Neuronal stem cell (in vitro differentiated cells): ENCODE measurements at regions not wholly inside any gene's neighbourhood (a gene's known extent, or its start where the extent isn't known, plus 50 kb on each side); places are given as distances from the start of the nearest gene placed in this dataset.
"Not testable (repeated sequence)": the region's sequence is repeated elsewhere in the genome, so short reads cannot be mapped to it uniquely, and the experiment has no call there.

ENCODE experiments used
- DNase-seq: peaks from one replicate; pipeline ENCODE4 v3.0.0-alpha.2; 2013; ENCODE audit warnings: low spot score
- H2AFZ ChIP-seq: one replicate; pipeline ENCODE4 v1.6.1; 2013; ENCODE audit warnings: mild to moderate bottlenecking, low read length, inconsistent platforms
- H2AK5ac ChIP-seq: 2 replicates; pipeline ENCODE4 v1.6.1; 2013; ENCODE audit warnings: low read depth, mild to moderate bottlenecking, inconsistent platforms, low read length, moderate library complexity, mixed read lengths
- H2BK120ac ChIP-seq: 2 replicates; pipeline ENCODE4 v1.6.1; 2013; ENCODE audit warnings: low read depth, mild to moderate bottlenecking, inconsistent platforms, low read length, moderate library complexity, mixed read lengths
- H2BK12ac ChIP-seq: one replicate; pipeline ENCODE4 v1.6.1; 2013; ENCODE audit warnings: low read length, inconsistent platforms
- H2BK15ac ChIP-seq: 2 replicates; pipeline ENCODE4 v1.6.1; 2013; ENCODE audit warnings: mild to moderate bottlenecking, low read length, inconsistent platforms, mixed read lengths
- H2BK5ac ChIP-seq: one replicate; pipeline ENCODE4 v1.6.1; 2013; ENCODE audit warnings: inconsistent platforms, mild to moderate bottlenecking, low read length, moderate library complexity
- H3K14ac ChIP-seq: one replicate; pipeline ENCODE4 v1.6.1; 2013; ENCODE audit warnings: low read length, inconsistent platforms
- H3K18ac ChIP-seq: 2 replicates; pipeline ENCODE4 v1.6.1; 2013; ENCODE audit warnings: low read length, inconsistent platforms
- H3K23ac ChIP-seq: 2 replicates; pipeline ENCODE4 v1.6.1; 2013; ENCODE audit warnings: low read depth, mild to moderate bottlenecking, mixed read lengths, low read length, inconsistent platforms; ENCODE audit not compliant: poor library complexity
- H3K27ac ChIP-seq: replicated peaks from 3 replicates; pipeline ENCODE4 v1.5.1; 2013; ENCODE audit warnings: low read length, inconsistent platforms
- H3K27me3 ChIP-seq, 3 experiments: 2 replicates each; pipeline ENCODE4 v1.6.1; 2013; ENCODE audit warnings: low read length in 3 of 3, mild to moderate bottlenecking in 2 of 3, inconsistent platforms in 1 of 3, low read depth in 1 of 3, mixed read lengths in 1 of 3, moderate library complexity in 1 of 3; ENCODE audit not compliant: control insufficient read depth in 3 of 3, insufficient read depth in 3 of 3
- H3K36me3 ChIP-seq, 2 donors: replicated peaks in 1 of 2; 2 replicates each; pipeline ENCODE4 v1.6.1; 2013; ENCODE audit warnings: low read length in 2 of 2; ENCODE audit not compliant: control insufficient read depth in 2 of 2, insufficient read depth in 2 of 2
- H3K4ac ChIP-seq: 2 replicates; pipeline ENCODE4 v1.6.1; 2013; ENCODE audit warnings: inconsistent platforms, mild to moderate bottlenecking, low read length, moderate library complexity
- H3K4me1 ChIP-seq, 2 donors: 1 replicate in 1 of 2; 2 replicates in 1 of 2; pipeline ENCODE4 v1.6.1; 2013; ENCODE audit warnings: low read length in 2 of 2, low read depth in 1 of 2; ENCODE audit not compliant: control insufficient read depth in 2 of 2, insufficient read depth in 1 of 2
- H3K4me2 ChIP-seq: one replicate; pipeline ENCODE4 v1.6.1; 2013; ENCODE audit warnings: mild to moderate bottlenecking, low read length, inconsistent platforms; ENCODE audit not compliant: insufficient read depth, poor library complexity, severe bottlenecking
- H3K4me3 ChIP-seq, 2 donors: 2 replicates each; pipeline ENCODE4 v1.5.1; 2013; ENCODE audit warnings: low read length in 2 of 2, mild to moderate bottlenecking in 2 of 2, inconsistent platforms in 1 of 2, moderate library complexity in 1 of 2
- H3K79me1 ChIP-seq: one replicate; pipeline ENCODE4 v1.6.1; 2013; ENCODE audit warnings: low read depth, mild to moderate bottlenecking, inconsistent platforms, low read length, moderate library complexity
- H3K9ac ChIP-seq: one replicate; pipeline ENCODE4 v1.6.1; 2013; ENCODE audit warnings: mild to moderate bottlenecking, low read depth, low read length, inconsistent platforms; ENCODE audit not compliant: poor library complexity
- H3K9me3 ChIP-seq, 2 donors: replicated peaks in 1 of 2; 2 replicates each; pipeline versions ENCODE3 to v1.6.1; 2013; ENCODE audit warnings: low read length in 2 of 2, mild to moderate bottlenecking in 2 of 2, inconsistent platforms in 1 of 2, low read depth in 1 of 2, mixed read lengths in 1 of 2, moderate library complexity in 1 of 2; ENCODE audit not compliant: control insufficient read depth in 2 of 2, insufficient read depth in 1 of 2
- H4K8ac ChIP-seq: one replicate; pipeline ENCODE4 v1.6.1; 2013; ENCODE audit warnings: low read depth, mild to moderate bottlenecking, inconsistent platforms, low read length, moderate library complexity
- H4K91ac ChIP-seq: one replicate; pipeline ENCODE4 v1.6.1; 2013; ENCODE audit warnings: low read length, low read depth, mild to moderate bottlenecking, inconsistent platforms; ENCODE audit not compliant: poor library complexity
- WGBS, 2 donors: extraction: QIAGEN DNeasy Blood & Tissue Kit; methylation state at CpG; one replicate each; pipeline ENCODE4 v1.1.7; 2013; ENCODE audit warnings: missing lambda C conversion rate in 2 of 2, mixed read lengths in 1 of 2; ENCODE audit not compliant: insufficient read length in 2 of 2, insufficient replicate concordance in 1 of 2; ENCODE audit errors: extremely low coverage in 2 of 2; 5-methylcytosine and 5-hydroxymethylcytosine counted together

DNA sequence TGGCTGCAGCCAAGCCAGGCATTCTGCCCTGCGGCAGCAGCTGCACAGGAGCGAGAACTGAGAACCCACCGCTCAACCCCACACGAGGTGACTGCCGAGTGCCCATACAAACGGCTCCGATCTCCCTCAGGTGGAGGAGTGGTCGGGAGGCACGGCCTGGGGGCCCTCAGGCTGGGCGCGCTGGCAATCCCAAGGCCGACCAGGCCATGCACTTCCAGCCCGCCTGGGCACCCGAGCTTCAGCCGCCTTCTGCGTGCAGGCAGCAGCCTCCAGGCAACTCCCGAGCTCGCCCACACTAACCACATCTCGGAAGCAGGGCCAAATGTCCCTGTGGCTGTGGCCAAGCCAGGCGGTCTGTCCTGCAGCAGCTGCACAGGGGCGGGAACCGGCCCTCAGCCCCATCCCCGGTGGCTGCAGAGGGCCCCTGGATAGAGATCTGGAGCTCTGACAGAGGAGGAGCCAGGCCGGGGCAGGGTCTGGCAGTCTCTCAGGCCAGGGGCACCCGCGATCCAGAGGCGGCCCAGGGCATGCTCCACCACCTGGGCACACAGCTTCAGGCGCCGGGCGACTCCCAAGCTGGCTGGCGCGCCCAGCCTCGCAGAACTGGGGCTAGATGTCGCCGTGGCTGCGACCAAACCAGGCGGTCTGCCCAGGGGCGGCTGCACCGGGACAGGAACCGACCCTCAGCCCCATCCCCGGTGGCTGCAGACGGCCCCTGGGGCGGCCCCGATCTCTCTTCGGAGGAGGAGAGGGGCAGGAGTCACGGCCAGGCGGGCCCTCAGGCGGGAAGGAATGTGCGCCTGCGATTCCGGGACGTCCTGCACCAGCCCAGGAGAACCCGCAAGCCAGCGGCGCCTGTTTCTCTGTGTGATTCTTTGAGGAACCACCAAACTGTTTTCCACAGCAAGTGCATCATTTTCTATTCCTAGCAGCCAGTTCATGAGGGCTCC is 538.0 kb downstream of the CWH43 start:
- H3K4me2 ChIP-seq, H3K23ac ChIP-seq, H2BK15ac ChIP-seq, H2BK120ac ChIP-seq, DNase-seq, H2AK5ac ChIP-seq, H3K9ac ChIP-seq, H3K4me1 ChIP-seq, H2BK12ac ChIP-seq, H3K4me3 ChIP-seq, H3K36me3 ChIP-seq, H3K27ac ChIP-seq, H2AFZ ChIP-seq, H3K14ac ChIP-seq, H4K91ac ChIP-seq, H3K79me1 ChIP-seq, H3K18ac ChIP-seq, H4K8ac ChIP-seq, H3K4ac ChIP-seq, H3K27me3 ChIP-seq, H3K9me3 ChIP-seq, H2BK5ac ChIP-seq: not testable (repeated sequence)
- WGBS, 2 donors: no CpG with 5 or more reads among the region's 55 CpGs

DNA sequence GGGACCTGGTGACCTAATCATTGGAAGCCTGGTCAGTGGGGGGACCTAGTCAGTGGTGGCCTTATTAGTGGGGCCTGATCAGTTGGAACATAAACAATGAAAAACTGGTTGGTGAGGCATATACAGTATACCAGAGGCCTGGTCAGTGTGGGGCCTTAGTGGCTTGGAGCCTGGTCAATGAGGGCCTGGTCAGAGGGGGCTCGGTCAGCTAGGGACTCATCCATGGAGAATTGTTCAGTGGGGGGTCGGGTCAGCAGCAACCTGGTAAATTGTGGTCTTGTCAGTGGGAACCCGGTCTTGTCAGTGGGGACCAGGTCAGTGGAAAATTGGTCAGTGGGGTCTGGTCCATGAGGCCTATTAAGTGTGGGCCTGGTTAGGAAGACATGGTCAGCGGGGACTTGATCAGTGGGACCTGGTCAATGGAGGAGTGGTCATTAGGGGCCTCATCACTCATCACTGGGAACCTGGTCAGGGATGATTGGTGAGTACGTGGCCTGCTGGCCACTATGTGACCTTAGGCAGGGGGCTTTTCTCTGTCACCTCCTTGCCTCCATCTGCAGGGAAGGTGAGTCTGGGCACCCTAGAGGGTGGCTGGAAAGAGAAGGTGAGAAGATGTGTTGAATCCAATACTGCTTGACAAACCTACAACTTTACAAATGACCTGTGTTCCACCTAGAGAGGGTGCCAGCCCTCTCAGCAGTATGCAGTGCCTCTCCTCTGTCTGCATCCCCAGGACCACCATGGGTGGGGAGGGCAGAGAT is 573.0 kb downstream of the CWH43 start:
- not testable (repeated sequence) for H3K4ac ChIP-seq, H2BK15ac ChIP-seq, H3K14ac ChIP-seq, H2AFZ ChIP-seq, H3K36me3 ChIP-seq, H3K27me3 ChIP-seq, H3K27ac ChIP-seq, H3K79me1 ChIP-seq, H2AK5ac ChIP-seq, H3K4me2 ChIP-seq, H2BK12ac ChIP-seq, H3K9ac ChIP-seq, H3K4me3 ChIP-seq, H3K23ac ChIP-seq, H3K9me3 ChIP-seq, H4K91ac ChIP-seq, H2BK120ac ChIP-seq, H3K4me1 ChIP-seq, H3K18ac ChIP-seq, DNase-seq, H2BK5ac ChIP-seq, H4K8ac ChIP-seq
- no CpG with 5 or more reads among the region's 5 CpGs for WGBS, 2 donors

DNA sequence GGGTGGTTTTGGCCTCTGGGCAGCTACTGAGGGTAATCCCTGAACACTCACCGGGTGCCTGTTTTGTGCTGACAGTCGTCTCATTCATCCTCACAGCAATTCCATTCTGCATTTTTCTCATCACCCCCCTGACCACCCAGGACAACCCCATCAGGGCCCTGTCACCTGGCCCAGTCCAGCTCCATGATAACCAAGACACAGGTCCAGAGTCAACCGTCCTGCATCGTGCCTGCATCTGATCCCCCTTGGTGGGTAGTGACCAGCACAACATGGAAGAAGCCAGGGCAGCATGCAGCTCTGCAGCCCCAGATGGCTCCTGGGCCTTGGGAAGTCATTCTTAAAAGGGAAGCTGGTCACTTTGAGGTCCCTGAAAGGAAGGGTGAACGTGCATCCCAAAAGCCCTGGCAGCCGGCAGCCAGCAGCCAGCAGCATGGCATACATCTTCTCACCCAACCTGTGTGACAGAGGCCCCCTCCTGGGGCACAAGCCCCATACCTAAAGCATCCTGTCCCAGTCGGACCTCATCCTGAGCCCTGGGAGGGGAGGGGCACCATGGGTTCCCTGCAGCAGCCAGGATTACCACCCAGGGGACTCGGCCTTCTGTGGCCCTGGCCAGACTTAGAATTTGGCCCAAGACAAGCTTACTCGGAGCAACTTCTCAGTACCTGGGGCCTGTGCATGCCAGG is 574.2 kb downstream of the CWH43 start:
- WGBS, 2 donors: no CpG with 5 or more reads among the region's 9 CpGs
- not testable (repeated sequence) for H2BK120ac ChIP-seq

DNA sequence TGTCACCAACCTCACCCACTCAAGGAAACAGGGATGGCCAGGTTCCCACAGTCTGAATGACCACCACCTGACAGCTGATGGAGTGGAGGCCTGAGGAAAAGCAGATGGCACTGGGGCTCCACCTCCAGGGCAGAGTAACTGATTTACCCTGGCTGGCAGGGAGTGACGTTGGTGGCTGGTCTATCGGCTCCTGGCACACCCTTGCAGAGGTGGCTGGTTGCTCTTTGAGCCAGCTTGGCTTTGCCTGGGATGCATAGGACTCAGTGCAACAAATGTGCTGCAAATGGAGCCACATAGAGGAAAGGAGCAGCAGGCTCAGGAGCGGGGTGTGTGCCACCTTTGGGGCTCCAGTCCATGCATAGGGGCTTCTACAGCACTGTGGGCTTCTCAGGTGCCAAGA is 574.8 kb downstream of the CWH43 start:
- H2BK15ac ChIP-seq, H3K27ac ChIP-seq, H3K9ac ChIP-seq, H3K14ac ChIP-seq, H2AK5ac ChIP-seq, H4K8ac ChIP-seq, H3K18ac ChIP-seq, H2BK12ac ChIP-seq, H3K36me3 ChIP-seq, H3K4me2 ChIP-seq, H3K23ac ChIP-seq, H2AFZ ChIP-seq, H3K79me1 ChIP-seq, H4K91ac ChIP-seq, H3K4me1 ChIP-seq, H3K4ac ChIP-seq, H2BK5ac ChIP-seq, H2BK120ac ChIP-seq, H3K27me3 ChIP-seq, H3K9me3 ChIP-seq, DNase-seq, H3K4me3 ChIP-seq: not testable (repeated sequence)
- WGBS, 2 donors: no CpG with 5 or more reads among the region's 3 CpGs

More for the DNA sequence above, 574.2 kb downstream of the CWH43 start:
- H3K4me2 ChIP-seq, H2AFZ ChIP-seq, DNase-seq, H3K36me3 ChIP-seq, H3K4ac ChIP-seq, H4K91ac ChIP-seq, H3K23ac ChIP-seq, H3K4me1 ChIP-seq, H2AK5ac ChIP-seq, H4K8ac ChIP-seq, H2BK12ac ChIP-seq, H3K79me1 ChIP-seq, H3K14ac ChIP-seq, H3K27me3 ChIP-seq, H3K18ac ChIP-seq, H3K9me3 ChIP-seq, H3K4me3 ChIP-seq, H2BK15ac ChIP-seq, H3K27ac ChIP-seq, H3K9ac ChIP-seq, H2BK5ac ChIP-seq: not testable (repeated sequence)
